Embryonic facial prominence (tissue), 1 donor: ENCODE measurements at regions not wholly inside any gene's neighbourhood (a gene's known extent, or its start where the extent isn't known, plus 50 kb on each side); places are given as distances from the start of the nearest gene placed in this dataset.
"Not testable (repeated sequence)": the region's sequence is repeated elsewhere in the genome, so short reads cannot be mapped to it uniquely, and the experiment has no call there.

Source experiments
- DNase-seq: peaks from one replicate; pipeline ENCODE4 v3.0.0-alpha.2; 2016; ENCODE audit errors: extremely low spot score

DNA sequence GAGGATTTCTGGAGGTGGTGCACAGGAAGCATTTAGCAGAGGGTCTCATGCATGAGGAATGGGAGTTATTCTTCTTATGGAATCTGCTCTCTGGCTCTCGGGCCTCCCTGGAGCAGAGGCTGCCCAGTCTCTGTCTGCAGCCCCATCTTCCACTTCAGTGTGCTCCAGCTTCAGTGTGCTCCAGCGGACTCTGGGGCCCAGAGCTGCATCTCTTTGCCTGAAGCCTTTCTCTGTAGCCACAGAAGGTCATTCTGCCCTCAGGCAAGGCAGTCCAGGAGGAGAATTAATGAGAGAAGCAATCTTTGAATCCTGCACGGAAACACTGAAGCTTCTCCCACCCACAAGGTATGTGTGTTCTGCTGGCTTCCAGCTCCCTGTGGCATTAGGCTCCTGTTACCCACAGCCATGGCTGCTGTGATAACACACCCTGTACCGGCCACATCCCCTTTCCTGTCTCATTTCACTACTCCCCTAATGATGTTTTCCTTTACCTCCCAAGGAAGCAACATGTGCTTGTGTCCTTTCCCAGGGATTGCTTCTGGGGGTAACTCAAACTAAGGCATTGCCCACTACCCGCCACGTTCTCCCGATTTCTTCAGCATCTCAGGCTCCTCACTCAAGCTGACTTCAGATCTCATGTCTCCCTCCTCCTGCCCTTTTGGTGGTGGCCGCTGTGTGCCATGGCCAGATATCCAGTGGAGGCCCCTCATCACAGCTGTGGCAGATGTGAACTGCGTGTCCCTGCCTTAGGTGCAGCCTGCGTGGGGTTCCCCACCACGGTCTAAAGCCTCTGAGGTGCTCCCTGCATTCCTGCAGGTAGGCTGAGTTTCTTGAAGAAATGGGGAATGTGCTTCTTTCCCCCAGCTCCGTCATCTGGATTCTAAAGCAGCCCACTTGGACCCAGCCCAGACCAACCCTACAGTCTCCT, 181.2 kb upstream of the GALNT2 start:
- no peak for DNase-seq

DNA sequence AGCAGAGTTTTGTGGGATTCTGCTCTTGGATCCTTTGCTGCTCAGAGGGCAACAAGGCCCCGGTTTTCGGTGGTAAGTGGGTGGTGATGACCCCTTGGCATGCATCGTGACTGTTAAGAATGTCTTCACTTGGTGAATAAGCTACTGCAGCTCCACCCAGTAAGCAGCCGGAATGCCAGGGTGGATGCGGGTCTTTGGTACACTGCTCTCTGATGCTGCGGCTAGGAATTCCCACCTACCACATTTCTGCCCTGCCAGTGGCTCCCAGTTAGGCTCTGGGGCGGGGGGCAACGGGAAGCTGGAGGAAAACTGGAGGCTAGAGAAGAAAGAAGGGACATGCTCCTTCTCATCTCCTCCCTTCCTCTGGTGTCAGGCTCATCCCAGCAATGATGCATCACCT, 180.4 kb upstream of the GALNT2 start:
- DNase-seq: no peak

GRCh38 chr1:229887043-229887822, 179.8 kb upstream of the GALNT2 start:
- no peak for DNase-seq

- DNase-seq: no peak
Measured at GRCh38 chr1:229888157-229888556, 178.9 kb upstream of the GALNT2 start.

GRCh38 chr1:229888561-229889001, 178.5 kb upstream of the GALNT2 start:
- DNase-seq: no peak

DNA sequence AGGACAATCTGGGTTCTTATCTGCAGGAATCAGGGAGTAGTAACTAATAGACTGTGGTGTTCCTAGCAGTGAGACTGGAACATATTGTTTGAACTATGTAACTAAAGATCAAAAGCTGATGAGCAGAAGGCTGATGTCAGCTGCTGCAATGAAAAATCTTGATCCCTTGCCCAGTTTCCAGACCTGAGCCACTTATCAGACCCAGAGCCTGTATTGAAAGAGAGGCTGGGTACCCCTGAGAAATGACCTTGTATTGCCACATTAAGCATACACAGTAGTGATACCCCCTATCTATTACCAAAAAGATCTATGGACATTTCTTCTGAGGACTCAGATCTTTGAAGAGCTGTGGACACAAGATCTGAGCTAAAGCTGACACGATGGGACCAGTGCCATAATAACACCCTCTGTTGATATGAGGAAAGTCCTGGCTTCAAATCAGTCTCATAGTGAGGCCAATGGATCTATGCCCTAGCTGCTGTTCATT, 178.0 kb upstream of the GALNT2 start:
- DNase-seq: no peak

DNA sequence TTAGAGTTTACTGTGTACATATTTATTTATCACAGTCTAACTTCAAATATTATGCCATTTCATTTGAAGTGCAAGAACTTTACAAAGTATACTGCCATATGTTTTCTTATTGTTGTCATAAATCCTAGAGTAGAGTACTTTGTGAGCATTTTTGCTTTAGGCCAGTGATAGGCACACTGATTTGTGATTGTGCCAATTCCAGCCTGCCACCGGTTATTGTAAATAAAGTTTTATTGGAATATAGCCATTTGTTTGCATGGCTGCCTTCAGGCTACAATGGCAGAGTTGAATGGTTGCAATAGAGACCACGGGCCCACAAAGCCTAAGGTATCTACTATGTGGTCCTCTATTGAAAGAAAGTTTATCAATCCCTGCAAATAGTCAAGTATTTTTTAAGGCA, 175.8 kb upstream of the GALNT2 start:
- no peak for DNase-seq

DNA sequence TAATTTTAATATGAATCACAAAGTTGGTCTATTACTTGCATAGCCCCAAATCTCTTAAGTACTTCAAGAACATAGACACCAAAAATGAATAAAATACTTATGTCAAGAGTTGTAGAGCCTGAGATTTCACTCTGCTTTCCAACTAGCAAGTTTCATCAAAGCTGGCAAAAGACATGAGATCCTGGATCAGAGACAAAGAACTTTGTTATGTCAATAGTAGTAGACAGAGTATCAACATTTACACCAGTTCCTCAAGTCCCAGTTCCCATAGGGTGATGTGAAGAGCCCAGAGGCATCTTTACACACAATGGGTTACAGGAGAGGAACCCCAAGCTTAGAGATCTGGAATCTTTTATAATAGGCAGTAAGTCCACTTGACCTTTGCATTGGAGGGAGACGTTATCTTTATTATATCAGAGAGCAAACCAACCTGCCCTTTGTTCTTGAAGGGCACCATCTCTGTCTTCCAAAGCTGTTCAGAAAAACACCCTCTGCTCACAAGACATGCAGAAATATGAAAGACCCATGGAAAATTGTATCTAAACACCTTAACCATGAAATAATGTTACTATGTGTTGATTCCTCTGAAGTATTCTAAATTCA, 174.4 kb upstream of the GALNT2 start:
- DNase-seq: no peak

- DNase-seq: no peak
Measured at GRCh38 chr1:229893762-229894444, 173.1 kb upstream of the GALNT2 start.

DNA sequence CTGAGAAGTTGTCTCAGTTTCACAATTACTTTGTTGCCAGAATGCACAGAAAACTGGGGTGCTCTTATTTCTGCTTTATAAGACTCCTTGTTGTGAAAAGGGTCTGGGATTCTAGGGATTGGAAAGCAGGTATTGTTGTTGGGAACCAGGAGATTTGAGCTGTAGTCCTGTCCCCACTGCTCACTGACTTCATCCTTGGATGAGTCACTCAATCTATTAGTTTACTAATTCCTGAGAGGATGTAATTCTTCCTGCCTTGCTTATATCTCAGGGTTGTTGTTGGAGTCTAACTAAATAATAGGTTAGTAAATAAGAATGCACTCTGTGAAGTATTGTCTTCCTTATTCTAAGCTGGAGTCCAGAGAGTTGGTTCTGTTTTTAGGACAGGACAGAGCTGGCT, 172.5 kb upstream of the GALNT2 start:
- DNase-seq: no peak

- no peak for DNase-seq
Measured at GRCh38 chr1:229895605-229896004, 171.4 kb upstream of the GALNT2 start.

DNA sequence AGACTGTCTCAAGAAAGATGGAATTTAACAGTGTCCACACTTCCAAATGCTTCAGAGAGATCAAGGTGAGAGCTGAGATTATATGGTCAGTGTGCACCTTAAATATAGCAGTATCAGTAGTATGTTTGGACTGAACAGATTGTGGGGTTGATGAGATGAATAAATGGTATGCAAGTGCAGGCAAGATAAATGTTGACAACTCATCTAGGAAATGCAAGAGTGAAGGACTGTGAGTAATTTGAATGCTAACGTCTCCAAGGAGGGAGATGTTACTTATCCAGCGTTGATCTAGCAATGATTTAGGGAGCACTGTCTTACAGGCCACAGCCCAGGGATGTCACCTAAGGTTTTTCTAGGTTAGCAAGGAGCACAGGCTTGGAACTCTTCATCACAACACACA, 170.7 kb upstream of the GALNT2 start:
- no peak for DNase-seq

- no peak for DNase-seq
Measured at GRCh38 chr1:229896861-229897260, 170.2 kb upstream of the GALNT2 start.

GRCh38 chr1:229897501-229897900, 169.5 kb upstream of the GALNT2 start:
- DNase-seq: no peak

DNA sequence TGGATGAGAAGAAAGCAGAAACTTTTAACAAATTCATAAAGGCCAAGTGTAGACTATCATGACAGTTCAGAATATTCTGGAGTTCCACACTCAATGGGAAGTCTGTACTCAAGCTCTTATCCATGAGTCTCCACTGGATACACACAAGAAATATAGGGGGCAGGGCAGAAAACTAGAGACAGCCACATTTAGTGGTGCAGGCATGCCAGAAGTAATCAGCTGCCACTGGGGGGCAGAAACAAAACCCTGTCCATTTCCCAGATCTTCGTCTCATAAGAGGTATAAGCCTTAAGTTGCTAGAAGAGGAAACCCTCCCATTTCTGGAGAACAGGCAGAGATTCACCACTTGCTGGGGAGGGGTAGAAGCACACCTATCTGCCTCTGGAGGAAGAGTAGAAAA, 166.8 kb upstream of the GALNT2 start:
- no peak for DNase-seq

DNA sequence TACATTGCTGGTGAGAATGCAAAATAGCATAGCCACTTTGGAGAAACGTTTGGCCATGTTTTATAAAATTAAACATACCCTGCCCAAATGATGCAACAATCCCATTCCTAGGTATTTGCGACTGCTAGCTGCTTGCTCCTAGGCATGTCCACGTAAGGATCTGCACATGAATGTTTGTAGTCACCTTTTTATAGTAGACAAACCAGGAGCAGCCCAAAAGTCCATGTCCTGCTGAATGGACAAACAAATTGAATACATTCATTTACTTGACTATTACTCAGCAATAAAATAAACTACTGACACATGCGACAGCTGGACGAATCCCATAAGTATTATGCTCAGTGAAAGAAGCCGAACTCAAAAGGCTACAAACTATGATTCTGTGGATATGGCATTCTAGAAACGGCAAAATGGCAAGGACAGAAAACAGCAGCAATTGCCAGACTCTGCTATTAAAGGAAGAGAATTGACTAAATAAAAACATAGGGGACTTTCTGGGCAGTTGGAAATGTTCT, 161.9 kb upstream of the GALNT2 start:
- no peak for DNase-seq

DNA sequence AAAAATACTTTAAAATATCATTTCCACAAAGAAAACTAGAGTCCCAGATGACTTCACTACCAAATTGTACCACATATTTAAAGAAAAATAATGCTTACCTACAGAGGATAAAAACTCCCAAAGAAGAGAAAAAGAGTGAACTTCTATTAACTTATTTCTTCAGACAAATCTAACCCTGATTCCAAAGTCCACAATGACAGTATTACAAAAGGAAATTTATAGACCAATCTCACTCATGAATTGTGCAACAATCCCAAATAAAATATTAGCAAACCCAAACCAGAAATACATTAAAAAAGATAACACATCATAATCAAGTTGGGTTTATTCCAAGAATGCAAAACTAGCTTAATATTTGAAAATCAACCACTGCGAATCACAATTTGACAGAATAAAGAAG, 161.4 kb upstream of the GALNT2 start:
- no peak for DNase-seq

DNA sequence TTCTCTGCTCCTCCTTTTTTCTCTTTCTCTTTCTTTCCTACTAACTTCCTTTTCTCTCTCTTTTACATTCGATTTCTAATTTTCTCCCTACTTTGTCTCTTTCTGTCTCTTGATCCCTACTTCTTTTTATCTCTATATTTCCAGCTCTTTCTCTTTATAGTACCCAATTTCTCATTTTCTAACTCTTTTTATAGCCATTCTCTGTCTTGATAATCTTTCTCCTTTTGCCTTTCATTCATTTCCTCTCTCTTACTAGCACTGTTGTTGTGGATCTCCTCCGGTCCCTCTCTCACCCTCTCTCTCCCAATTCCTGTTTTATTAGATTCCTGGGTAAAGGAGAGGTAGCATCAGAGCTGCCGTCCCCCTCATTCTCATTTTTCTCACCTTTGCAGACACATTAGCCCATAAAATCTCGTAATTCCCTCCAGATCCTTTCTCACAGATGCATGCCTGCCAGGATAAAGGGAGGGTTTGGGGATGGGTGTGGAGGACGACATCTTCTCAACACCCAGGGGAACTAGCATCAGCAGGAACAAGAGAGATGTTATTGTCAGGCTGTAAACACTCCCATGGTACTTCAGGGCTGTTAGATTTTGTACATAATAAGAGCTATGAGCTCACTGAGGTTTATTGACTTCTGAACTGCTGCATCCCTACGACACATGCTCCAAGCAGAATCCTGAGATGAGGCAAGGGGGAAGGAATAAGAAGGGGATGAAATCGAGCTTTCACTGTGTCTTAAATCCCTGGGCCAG, 159.0 kb upstream of the GALNT2 start:
- DNase-seq: no peak

DNA sequence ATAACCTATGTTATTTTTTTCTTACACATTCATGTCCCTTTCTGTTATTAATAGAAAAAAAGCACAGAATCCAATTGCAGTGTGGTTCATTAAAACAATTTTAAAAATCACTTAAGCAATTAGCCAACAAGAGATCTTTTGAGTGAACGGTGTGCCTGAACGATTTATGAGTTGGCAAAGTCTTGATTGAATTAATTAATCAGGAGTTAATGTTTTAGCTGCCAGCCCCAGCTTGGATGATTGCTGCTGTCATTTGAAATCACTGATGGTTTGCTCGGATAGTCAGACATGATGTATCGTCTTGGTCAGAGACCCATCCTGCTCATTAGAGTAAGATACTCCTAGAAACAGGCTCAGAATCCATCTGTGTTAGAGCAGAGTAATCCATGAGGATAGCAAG, 158.3 kb upstream of the GALNT2 start:
- DNase-seq: no peak

- no peak for DNase-seq
Measured at GRCh38 chr1:229913489-229913888, 153.5 kb upstream of the GALNT2 start.

- not testable (repeated sequence) for DNase-seq
Measured at GRCh38 chr1:229919488-229919887, 147.6 kb upstream of the GALNT2 start.
